ENCODE measurements at regions not wholly inside any gene's neighbourhood (a gene's known extent, or its start where the extent isn't known, plus 50 kb on each side); places are given as distances from the start of the nearest gene placed in this dataset.

DNA sequence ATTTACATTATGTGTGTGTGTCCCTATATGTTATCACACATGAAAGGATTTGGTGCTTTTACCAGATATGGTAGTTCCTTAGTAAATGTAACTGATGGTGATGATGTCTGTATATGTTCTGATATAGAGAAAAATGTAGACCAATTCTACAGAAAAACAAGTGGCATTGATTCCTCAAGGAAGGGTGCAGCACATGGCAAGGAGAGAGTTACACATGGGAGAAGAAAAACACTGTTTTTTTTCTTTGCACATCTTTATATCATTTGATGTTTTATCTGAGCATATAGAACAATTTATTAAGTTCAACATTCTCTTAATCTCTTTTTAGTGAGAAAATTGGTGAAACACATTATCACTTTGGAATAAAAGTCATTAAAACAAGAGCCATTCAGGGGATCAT is 535.0 kb upstream of the KLF4 start:
- no peak for DNase-seq (ENCODE audit: low spot score)
- in situ Hi-C loops (cut with MboI; ENCODE audit: low pct_unique_long_range_greater_than_20kb, low sequenced_read_pairs, unreplicated experiment): no loop called here
- TF ChIP-seq, protein P1, sequence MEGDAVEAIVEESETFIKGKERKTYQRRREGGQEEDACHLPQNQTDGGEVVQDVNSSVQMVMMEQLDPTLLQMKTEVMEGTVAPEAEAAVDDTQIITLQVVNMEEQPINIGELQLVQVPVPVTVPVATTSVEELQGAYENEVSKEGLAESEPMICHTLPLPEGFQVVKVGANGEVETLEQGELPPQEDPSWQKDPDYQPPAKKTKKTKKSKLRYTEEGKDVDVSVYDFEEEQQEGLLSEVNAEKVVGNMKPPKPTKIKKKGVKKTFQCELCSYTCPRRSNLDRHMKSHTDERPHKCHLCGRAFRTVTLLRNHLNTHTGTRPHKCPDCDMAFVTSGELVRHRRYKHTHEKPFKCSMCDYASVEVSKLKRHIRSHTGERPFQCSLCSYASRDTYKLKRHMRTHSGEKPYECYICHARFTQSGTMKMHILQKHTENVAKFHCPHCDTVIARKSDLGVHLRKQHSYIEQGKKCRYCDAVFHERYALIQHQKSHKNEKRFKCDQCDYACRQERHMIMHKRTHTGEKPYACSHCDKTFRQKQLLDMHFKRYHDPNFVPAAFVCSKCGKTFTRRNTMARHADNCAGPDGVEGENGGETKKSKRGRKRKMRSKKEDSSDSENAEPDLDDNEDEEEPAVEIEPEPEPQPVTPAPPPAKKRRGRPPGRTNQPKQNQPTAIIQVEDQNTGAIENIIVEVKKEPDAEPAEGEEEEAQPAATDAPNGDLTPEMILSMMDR (IDR thresholded peaks at IDR 0.05; ENCODE audit: extremely low read depth, insufficient read depth, missing control alignments): no peak

DNA sequence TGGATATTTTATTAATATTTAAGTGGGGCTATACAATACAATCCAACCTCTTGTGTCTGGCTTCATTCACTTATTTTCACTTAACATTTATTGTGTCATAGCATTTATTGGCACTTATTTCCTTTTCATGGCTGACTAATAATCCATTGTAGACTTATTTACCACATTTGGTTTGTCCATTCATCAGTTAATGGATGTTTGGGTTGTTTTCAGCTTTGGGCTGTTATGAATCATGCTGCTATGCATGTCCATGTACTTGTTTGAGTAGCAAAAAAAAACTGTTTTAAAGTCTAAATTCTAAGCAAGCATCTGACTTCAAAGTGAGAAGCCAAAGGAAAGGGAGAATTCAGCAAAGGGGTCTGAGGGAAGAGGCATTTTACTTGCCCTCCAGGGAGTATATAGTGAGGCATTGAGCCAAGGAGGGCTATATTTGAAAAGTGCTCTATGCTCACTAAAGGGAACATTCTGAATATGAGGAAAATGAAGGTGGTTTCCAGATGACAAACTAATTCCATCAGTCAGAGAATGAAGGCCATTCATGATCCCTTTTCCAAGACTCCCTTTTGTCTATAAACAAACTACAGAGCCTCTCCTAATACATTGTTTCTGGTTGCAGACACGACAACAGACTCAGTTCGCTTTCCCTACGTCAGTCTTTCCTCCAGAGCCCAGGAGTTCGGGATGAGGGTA is 532.8 kb upstream of the KLF4 start:
- TF ChIP-seq, protein P1 (IDR thresholded peaks at IDR 0.05; ENCODE audit: extremely low read depth, insufficient read depth, missing control alignments): no peak
- in situ Hi-C loops (cut with MboI; ENCODE audit: low pct_unique_long_range_greater_than_20kb, low sequenced_read_pairs, unreplicated experiment): no loop called here
- DNase-seq (ENCODE audit: low spot score): no peak

DNA sequence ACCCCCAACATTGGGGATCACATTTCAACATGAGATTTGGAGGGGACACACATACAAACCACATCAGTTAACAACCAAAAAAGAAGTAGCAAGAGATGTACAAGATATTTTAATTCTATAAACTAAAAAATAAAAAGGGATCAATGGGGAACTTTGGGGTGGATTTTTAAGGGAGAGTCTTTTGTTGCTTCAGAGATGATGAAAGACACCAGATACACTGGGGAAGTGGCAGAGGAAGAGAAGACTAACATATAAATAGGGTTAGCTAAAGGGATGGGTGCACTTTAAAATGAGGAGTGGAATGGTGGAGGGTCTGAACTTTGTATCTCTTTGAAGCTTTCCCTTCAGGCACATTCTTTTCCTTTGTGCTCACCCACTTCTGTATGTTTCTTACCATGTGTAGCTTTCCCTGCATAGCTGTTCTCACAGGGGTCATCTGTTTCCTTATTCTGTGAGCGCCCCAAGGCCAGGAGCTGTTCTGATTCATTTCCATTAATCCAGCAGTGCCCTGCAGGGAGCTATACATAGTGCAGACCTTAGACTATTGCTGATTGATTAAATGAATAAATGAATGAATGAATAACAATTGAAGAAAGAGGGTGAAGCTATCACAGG is 531.6 kb upstream of the KLF4 start:
- TF ChIP-seq, protein P1 (IDR thresholded peaks at IDR 0.05; ENCODE audit: extremely low read depth, insufficient read depth, missing control alignments): no peak
- in situ Hi-C loops (cut with MboI; ENCODE audit: low pct_unique_long_range_greater_than_20kb, low sequenced_read_pairs, unreplicated experiment): no loop called here
- DNase-seq (ENCODE audit: low spot score): no peak

DNA sequence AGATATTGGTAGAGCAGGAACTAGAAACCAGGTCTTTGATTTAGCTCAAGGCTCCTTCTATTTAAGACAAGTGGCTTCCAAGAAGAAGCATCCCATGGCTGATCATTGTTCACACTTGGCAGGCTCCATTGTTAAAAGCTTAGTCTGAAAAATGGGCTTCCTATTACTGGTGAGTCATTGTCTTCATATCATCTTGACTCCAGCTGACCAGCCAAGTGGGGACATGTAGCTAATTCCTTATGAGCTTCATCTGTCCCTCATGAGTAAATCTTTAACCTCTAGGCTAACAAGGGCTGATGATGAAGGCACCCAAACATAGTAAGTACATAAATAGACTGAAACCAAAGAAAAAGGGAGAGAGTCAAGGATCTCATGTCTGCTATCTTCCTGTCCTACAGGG is 530.3 kb upstream of the KLF4 start:
- TF ChIP-seq, protein P1 (IDR thresholded peaks at IDR 0.05; ENCODE audit: extremely low read depth, insufficient read depth, missing control alignments): no peak
- in situ Hi-C loops (cut with MboI; ENCODE audit: low pct_unique_long_range_greater_than_20kb, low sequenced_read_pairs, unreplicated experiment): no loop called here
- no peak for DNase-seq (ENCODE audit: low spot score)

DNA sequence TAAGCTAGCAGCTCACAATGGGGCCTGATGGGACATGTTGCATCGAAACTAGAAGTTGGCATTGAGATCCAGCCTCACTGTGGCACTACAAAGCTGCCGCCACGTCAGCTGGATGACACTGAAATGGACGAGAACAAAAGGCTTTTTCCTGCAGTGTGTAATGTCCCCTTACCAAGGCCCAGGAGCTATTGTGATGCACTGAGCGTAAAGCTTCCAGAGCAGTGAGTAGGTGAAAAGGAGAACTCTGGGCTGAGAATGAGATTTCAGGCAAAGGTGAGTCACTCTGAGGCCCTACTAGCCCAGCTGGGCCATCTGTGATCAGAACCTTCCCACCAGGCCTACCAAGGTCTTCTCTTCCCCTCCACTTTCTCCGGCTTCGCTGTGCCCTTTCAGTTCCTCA is 528.1 kb upstream of the KLF4 start:
- no peak for DNase-seq (ENCODE audit: low spot score)
- TF ChIP-seq, protein P1 (IDR thresholded peaks at IDR 0.05; ENCODE audit: extremely low read depth, insufficient read depth, missing control alignments): no peak
- in situ Hi-C loops (cut with MboI; ENCODE audit: low pct_unique_long_range_greater_than_20kb, low sequenced_read_pairs, unreplicated experiment): no loop called here

DNA sequence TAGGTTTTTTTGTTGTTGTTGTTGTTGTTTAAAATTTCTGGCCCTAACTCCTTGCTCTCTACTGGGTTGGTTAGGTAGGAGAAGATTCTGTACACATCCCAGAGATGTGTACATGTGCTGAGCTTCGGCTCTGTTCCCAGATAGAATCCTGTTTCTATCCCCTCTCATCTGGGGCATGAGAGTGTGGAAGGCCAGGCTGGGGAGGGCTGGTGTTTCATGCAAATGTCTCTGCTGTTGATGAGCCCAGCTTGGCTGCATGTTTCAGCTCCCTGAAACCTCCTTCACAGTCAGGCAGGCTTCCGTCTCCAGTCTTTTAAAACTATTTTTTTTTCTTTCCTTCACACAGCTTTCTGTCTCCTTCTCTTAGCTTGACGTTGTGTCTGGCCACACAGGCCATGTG is 526.9 kb upstream of the KLF4 start:
- TF ChIP-seq, protein P1 (IDR thresholded peaks at IDR 0.05; ENCODE audit: extremely low read depth, insufficient read depth, missing control alignments): no peak
- no peak for DNase-seq (ENCODE audit: low spot score)
- in situ Hi-C loops (cut with MboI; ENCODE audit: low pct_unique_long_range_greater_than_20kb, low sequenced_read_pairs, unreplicated experiment): no loop called here
